ENCODE measurements at regions not wholly inside any gene's neighbourhood (a gene's known extent, or its start where the extent isn't known, plus 50 kb on each side); places are given as distances from the start of the nearest gene placed in this dataset.

- peaks cover 0 to 13% of the 10 kb centered on the region in 2 experiments for H3K36me3 ChIP-seq (replicated peaks in 1 of 2; ENCODE audit: control insufficient read depth in 1 of 2, insufficient read depth in 2 of 2, low read length in 1 of 2)
- CTCF ChIA-PET: interaction anchor here (0.9 to 2.1 kb wide), 2 partner anchors 10 to 367 kb away, joined by 3 to 4 read pairs; no protein-coding TSS in a partner anchor
Observed at GRCh38 chr9:129506041-129506440, 114.9 kb downstream of the C9orf50 start.

DNA sequence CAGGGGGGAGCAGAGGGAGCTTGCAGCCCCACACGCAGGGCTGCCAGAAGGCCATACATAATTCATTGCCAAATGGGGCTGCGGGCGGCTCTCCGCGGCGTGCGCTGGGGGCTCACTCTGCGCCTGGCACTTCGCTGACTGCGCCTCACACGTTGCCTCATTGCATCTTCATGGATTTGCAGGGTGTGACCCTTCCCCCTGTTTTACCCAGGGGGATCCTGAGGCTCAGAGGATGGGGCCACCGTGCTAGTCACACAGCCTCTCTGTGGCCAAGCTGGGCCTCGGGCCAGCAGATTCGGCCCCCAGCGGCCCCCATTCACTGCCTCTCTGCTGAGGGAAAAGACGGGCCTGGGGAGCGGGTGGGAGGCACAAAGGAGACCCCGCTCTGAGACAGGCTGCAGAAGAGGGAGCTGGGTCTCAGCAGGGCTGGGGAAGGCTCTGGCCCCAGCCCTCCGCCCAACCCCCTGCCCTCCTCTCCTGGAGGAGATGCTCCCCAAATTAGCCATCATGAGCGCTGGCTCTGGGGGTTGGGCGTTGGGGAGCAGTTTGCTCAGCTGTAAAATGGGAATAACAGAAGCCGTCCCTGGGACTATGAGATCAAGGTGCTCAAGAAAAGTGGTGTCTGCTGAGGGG, 115.5 kb downstream of the C9orf50 start:
- ChIA-PET POLR2A (interaction anchor here (0.6 kb wide), 1 partner anchor 28 kb away, joined by 3 read pairs; no protein-coding TSS in a partner anchor), CTCF (interaction anchor here (0.9 to 2.1 kb wide), 2 partner anchors 9 to 366 kb away, joined by 3 to 4 read pairs; no protein-coding TSS in a partner anchor)
- no peaks in the 10 kb centered on the region for H3K27me3 ChIP-seq (ENCODE audit: insufficient read depth)
- no peak for DNase-seq
- H3F3A ChIP-seq (replicated peaks; ENCODE audit: insufficient read depth): peaks cover 29% of the 10 kb centered on the region
- H2AFZ ChIP-seq (ENCODE audit: low read depth): no peak overlapping the region
- no peaks in the 10 kb centered on the region for H4K20me1 ChIP-seq (ENCODE audit: insufficient read depth)
- no peaks in the 10 kb centered on the region for H3K9me3 ChIP-seq
- peaks cover 0 to 13% of the 10 kb centered on the region in 2 experiments; a peak in 2 of 4 replicates for H3K4me1 ChIP-seq (ENCODE audit: control insufficient read depth in 1 of 2, insufficient read depth in 2 of 2, low read depth in 1 of 2, low read length in 1 of 2)
- no peak overlapping the region for H3K4me2 ChIP-seq
- 96% methylated on average over 15 of the region's 22 CpGs for WGBS (ENCODE audit: low lambda C conversion rate)
- H3K27ac ChIP-seq (ENCODE audit: low read depth in 2 of 2, low read length in 1 of 2): no peak overlapping the region
- H3K9me2 ChIP-seq: no peaks in the 10 kb centered on the region
- no peak overlapping the region for H3K4me3 ChIP-seq (ENCODE audit: low read depth in 2 of 2, low read length in 1 of 2)
- H3K9ac ChIP-seq: no peak overlapping the region
- no peaks in the 10 kb centered on the region for H3K79me2 ChIP-seq (ENCODE audit: insufficient read depth)
- H3K36me3 ChIP-seq (replicated peaks in 1 of 2; ENCODE audit: control insufficient read depth in 1 of 2, insufficient read depth in 2 of 2, low read length in 1 of 2): peaks cover 0 to 13% of the 10 kb centered on the region in 2 experiments
- no peak for TF ChIP-seq SIN3A (IDR thresholded peaks at IDR 0.05; ENCODE audit: borderline replicate concordance, low read depth, low read length)
- no peak for TF ChIP-seq TAF1 (IDR thresholded peaks at IDR 0.05; ENCODE audit: borderline replicate concordance, low read depth, low read length)
- TF ChIP-seq ELF1 (IDR thresholded peaks at IDR 0.05): no peak
- TF ChIP-seq EZH2phosphoT487 (IDR thresholded peaks at IDR 0.05; ENCODE audit: borderline replicate concordance, low read depth): no peak
- TF ChIP-seq CHD2 (IDR thresholded peaks at IDR 0.05; ENCODE audit: low read length, partially characterized antibody): no peak
- no peak for TF ChIP-seq JUND (IDR thresholded peaks at IDR 0.05)
- TF ChIP-seq SMC3 (IDR thresholded peaks at IDR 0.05; ENCODE audit: low read depth, low read length): no peak
- TF ChIP-seq MAX (IDR thresholded peaks at IDR 0.05; ENCODE audit: low read depth): no peak
- no peak for TF ChIP-seq ZBTB33 (IDR thresholded peaks at IDR 0.05; ENCODE audit: borderline replicate concordance, low read depth)
- TF ChIP-seq MEF2A (IDR thresholded peaks at IDR 0.05; ENCODE audit: borderline replicate concordance, low read depth): no peak
- no peak for TF ChIP-seq TCF12 (IDR thresholded peaks at IDR 0.05)
- TF ChIP-seq IRF3 (IDR thresholded peaks at IDR 0.05; ENCODE audit: low read depth, low read length): no peak

More at GRCh38 chr9:129506041-129506440, 114.9 kb downstream of the C9orf50 start:
- H3K9ac ChIP-seq: no peak overlapping the region
- H3F3A ChIP-seq (replicated peaks; ENCODE audit: insufficient read depth): peaks cover 26% of the 10 kb centered on the region
- WGBS (ENCODE audit: low lambda C conversion rate): 98% methylated on average over 13 of the region's 13 CpGs
- H3K4me2 ChIP-seq: no peak overlapping the region
- H3K9me3 ChIP-seq: no peaks in the 10 kb centered on the region
- H2AFZ ChIP-seq (ENCODE audit: low read depth): no peak overlapping the region
- no peaks in the 10 kb centered on the region for H3K9me2 ChIP-seq
- DNase-seq: no peak
- H3K4me3 ChIP-seq (ENCODE audit: low read depth in 2 of 2, low read length in 1 of 2): no peak overlapping the region
- TF ChIP-seq USF1 (IDR thresholded peaks at IDR 0.05; ENCODE audit: borderline replicate concordance, low read depth): no peak
- no peak for TF ChIP-seq POLR2AphosphoS5 (IDR thresholded peaks at IDR 0.05; ENCODE audit: low read depth, low read length)
- TF ChIP-seq NFIC (IDR thresholded peaks at IDR 0.05; ENCODE audit: borderline replicate concordance): no peak
- TF ChIP-seq GABPA (IDR thresholded peaks at IDR 0.05; ENCODE audit: low read depth): no peak
- no peak for TF ChIP-seq RCOR1 (IDR thresholded peaks at IDR 0.05; ENCODE audit: low read length)
- no peak for TF ChIP-seq YY1 (IDR thresholded peaks at IDR 0.05; ENCODE audit: low read depth)
- no peak for TF ChIP-seq FOSL2 (IDR thresholded peaks at IDR 0.05; ENCODE audit: borderline replicate concordance, low read depth)
- no peak for TF ChIP-seq IRF3 (IDR thresholded peaks at IDR 0.05; ENCODE audit: low read depth, low read length)
- TF ChIP-seq TEAD4 (IDR thresholded peaks at IDR 0.05; ENCODE audit: borderline replicate concordance, insufficient read depth): no peak
- TF ChIP-seq GATA2 (CRISPR knock-in tag; IDR thresholded peaks at IDR 0.05): no peak
- no peak for TF ChIP-seq ELF1 (IDR thresholded peaks at IDR 0.05)
- TF ChIP-seq MAX (IDR thresholded peaks at IDR 0.05; ENCODE audit: low read depth): no peak
- no peak for TF ChIP-seq MXI1 (IDR thresholded peaks at IDR 0.05; ENCODE audit: low read depth, low read length)
- no peak for TF ChIP-seq CHD2 (IDR thresholded peaks at IDR 0.05; ENCODE audit: low read length, partially characterized antibody)
- peaks cover 0 to 6% of the 10 kb centered on the region in 2 experiments; a peak in 2 of 4 replicates for H3K4me1 ChIP-seq (ENCODE audit: control insufficient read depth in 1 of 2, insufficient read depth in 2 of 2, low read depth in 1 of 2, low read length in 1 of 2)
- H3K27ac ChIP-seq (ENCODE audit: low read depth in 2 of 2, low read length in 1 of 2): no peak overlapping the region
- POLR2A ChIA-PET: no interaction called here
- no peaks in the 10 kb centered on the region for H3K27me3 ChIP-seq (ENCODE audit: insufficient read depth)
- H3K79me2 ChIP-seq (ENCODE audit: insufficient read depth): no peaks in the 10 kb centered on the region
- H4K20me1 ChIP-seq (ENCODE audit: insufficient read depth): no peaks in the 10 kb centered on the region
